ENCODE measurements at regions not wholly inside any gene's neighbourhood (a gene's known extent, or its start where the extent isn't known, plus 50 kb on each side); places are given as distances from the start of the nearest gene placed in this dataset.
"Not testable (repeated sequence)": the region's sequence is repeated elsewhere in the genome, so short reads cannot be mapped to it uniquely, and the experiment has no call there.

GRCh38 chr2:144642856-144643255, 122.9 kb upstream of the ZEB2 start:
- no peak for DNase-seq

DNA sequence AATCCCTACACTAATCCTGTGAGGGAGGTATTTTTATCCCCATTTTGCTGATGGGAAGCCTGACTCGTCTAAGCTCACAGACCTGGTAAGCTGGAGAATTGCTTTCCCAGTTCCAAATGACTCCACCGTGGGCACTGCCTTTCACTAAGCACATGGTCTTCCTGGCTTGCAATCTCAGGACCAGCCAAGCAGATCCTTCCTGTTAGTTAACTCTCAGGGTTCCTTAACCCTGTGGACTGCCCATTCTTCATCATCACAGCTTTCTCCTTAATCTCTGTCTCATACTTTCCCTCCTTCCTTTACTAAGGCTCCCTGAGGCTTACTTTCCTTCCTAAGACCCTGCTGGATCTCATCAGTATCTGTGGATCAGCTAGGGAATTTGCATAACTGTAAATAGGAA, 122.2 kb upstream of the ZEB2 start:
- DNase-seq, result no peak

DNA sequence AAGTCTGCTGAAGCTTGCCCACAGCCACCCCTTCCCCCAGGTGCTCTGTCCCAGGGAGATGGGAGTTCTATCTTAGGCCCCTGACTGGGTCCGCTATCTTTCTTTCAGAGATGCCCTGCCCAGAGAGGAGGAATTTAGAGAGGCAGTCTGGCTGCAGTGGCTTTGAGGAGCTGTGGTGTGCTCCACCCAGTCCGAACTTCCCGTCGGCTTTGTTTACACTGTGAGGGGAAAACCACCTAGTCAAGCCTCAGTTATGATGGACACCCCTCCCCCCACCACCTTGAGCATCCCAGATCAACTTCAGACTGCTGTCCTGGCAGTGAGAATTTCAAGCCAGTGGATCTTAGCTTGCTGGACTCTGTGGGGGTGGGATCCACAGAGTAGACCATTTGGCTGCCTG, 118.3 kb upstream of the ZEB2 start:
- not testable (repeated sequence) for DNase-seq

DNA sequence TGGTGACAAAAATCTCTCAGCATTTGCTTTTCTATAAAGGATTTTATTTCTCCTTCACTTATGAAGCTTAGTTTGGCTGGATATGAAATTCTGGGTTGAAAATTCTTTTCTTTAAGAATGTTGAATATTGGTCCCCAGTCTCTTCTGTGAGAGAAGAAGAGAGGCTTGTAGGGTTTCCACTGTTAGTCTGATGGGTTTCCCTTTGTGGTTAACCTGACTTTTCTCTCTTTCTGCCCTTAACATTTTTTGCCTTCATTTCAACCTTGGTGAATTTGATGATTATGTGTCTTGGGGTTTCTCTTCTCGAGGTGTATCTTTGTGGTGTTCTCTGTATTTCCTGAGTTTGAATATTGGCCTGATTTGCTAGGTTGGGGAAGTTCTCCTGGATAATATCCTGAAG, 116.9 kb upstream of the ZEB2 start:
- DNase-seq, result not testable (repeated sequence)

DNA sequence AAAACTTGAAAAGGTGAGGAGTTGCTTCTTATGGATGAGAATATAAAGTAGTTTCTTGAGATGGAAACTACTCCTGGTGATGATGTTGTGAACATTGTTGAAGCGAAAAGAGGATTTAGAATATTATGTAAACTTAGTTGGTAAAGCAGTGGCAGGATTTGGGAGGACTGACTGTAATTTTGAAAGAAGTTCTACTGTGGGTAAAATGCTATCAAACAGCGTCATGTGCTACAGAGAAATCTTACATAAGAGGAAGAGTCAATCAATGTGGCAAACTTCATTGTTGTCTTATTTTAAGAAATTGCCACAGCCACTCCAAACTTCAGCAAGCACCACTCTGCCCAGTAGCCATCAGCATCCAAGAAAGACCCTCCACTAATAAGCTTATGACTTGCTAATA, 112.9 kb upstream of the ZEB2 start:
- DNase-seq, result no peak

- DNase-seq, result no peak
Measured at GRCh38 chr2:144631636-144632035, 111.7 kb upstream of the ZEB2 start.

- DNase-seq, result no peak
Measured at GRCh38 chr2:144630459-144631215, 110.7 kb upstream of the ZEB2 start.

- no peak for DNase-seq
Measured at GRCh38 chr2:144629935-144630334, 110.0 kb upstream of the ZEB2 start.

- DNase-seq, result no peak
Measured at GRCh38 chr2:144628566-144628965, 108.6 kb upstream of the ZEB2 start.

DNA sequence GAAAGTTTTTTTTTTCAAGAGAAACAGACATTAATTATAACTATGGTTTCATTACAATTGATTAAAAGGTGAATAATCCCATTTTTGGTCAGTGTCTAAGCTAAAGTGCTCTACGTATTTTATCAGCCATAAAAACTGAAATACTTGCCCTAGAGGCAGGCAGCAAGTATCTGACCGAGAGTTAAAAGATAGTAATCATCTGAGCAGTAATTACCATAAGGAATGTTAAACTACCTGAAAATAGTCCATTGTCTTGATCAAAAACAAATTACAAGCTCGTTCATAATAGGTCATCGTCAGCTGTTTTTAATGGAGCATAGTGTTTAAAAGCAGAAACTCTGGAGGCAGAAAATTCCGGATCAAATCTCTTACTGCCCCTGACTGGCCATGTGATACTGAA, 105.7 kb upstream of the ZEB2 start:
- DNase-seq, result no peak

GRCh38 chr2:144625226-144625625, 105.3 kb upstream of the ZEB2 start:
- no peak for DNase-seq

DNA sequence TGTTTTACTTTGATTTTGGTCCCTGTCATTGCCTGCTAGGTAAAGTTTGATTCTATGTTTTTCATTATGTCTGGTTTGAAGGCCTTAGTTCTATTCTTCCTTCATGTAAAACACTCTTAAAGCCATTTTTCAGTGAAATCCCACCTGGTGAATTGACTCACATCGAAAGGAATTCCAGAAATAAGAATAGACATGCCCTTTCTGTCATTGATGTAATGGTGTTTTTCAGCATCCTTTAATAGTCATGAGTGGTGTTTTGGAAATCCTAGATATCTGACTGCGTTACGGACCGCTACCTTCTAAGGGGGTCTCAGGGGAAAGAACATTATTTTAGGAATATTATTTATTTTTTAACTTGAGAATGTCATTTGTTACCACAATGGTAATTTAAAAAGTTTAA, 104.5 kb upstream of the ZEB2 start:
- no peak for DNase-seq

DNA sequence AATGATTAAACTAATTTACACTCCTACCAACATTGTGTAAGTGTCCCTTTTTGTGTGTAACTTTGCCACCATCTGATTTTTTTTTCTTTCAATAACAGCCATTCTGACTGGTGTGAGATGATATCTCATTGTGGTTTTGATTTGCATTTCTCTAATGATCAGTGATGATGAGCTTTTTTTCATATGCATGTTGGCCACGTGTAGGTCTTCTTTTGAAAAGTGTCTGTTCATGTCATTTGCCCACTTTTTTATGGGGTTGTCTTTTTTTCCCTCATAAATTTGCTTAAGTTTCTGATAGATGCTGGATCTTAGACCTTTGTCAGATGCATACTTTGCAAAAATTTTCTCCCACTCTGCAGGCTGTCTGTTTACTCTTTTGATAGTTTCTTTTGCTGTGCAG, 102.5 kb upstream of the ZEB2 start:
- not testable (repeated sequence) for DNase-seq

DNA sequence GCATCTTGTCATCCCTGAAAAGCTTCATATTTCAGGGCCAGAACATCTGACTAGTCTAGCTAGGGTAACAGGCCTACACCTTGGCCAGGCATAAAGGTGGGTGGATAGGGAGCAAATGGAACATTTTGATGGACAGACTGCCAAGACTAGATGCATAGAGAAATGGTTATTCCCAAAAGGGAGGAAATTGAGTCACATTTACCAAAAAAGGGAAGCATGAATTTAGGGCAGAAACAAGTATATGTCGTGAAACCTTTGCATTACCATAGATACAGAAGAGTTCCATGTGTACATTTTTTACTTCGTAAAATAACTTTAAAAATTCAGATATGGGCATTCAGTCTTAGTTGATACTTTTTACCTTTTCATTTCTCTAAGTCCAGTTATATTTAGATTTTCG, 101.3 kb upstream of the ZEB2 start:
- DNase-seq, result no peak

- DNase-seq, result no peak
Measured at GRCh38 chr2:144619760-144620159, 99.8 kb upstream of the ZEB2 start.

DNA sequence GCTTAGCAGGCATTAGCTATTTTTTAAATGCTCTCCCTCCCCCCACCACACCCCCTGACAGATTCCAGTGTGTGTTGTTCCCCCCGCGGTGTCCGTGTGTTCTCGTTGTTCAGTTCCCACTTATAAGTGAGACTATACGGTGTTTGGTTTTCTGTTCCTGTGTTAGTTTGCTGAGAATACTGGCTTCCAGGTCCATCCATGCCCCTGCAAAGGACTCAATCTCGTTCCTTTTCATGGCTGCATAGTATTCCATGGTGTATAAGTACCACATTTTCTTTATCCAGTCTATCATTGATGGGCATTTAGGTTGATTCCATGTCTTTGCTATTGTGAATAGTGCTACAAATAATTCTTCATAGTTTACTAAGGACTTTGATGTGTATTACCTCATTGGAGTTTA, 97.3 kb upstream of the ZEB2 start:
- not testable (repeated sequence) for DNase-seq

- DNase-seq, result no peak
Measured at GRCh38 chr2:144615866-144616565, 96.1 kb upstream of the ZEB2 start.

DNA sequence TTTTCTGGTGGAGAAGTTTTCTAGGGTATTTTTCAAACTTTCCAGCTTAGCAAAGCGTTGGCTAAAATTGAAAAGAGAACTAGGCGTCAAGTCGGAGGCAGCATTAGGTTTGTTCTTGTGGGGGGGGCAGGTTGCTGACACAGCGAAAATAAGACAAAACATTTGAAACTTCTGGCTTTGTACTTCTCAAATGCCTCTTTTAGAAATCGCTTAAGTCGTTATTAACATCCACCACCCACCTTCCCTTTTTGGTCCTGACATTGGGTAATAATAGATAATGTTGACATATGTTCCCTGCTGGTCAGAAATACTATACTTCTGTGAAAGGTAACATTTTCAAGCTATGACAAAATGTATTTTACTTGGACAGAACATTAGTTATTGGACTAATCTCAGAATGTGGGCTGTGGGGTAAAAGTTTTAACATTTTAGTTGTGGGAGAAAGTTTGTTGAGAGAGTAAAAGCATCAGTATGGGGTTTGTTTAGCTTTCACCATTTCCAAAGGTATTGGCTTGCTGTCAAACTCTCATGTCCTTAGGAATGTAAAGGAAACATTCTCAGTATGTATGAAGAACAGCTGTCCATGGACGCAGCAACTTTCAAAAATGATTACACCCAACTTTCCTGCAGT, 88.1 kb upstream of the ZEB2 start:
- DNase-seq, result peak in 1 of 2 donors; percentile 27

GRCh38 chr2:144607099-144607498, 87.2 kb upstream of the ZEB2 start:
- DNase-seq, result no peak

DNA sequence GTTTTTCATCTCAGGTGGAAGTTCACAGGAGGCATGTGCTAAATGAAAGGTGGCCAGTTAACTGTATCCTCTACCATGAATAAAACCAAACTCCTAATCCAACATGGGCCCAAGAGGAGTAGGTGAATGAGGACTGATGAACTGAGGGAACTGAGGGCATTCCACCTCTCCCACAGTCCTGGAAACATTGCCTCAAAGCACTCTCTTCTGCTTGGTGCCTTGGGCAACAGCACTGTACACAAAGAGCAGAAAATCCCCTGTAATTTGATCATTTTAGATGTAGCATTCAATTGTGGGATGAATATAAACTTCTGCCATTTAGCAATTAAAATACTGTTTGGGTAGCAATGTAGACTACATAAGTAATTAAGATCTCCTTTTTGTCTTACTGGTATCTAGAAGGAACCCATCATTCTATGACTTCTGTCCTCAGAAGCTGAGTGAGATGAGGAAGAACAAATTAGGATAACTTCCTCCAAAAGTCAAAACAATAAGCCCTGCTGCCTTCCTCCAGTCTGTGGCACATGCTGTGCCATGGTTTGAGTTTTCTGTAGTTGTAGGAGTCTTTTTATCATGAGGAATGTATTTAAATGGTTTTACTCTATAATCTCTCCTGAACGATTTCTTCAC, 86.7 kb upstream of the ZEB2 start:
- DNase-seq, result no peak

GRCh38 chr2:144605231-144605840, 85.4 kb upstream of the ZEB2 start:
- no peak for DNase-seq

DNA sequence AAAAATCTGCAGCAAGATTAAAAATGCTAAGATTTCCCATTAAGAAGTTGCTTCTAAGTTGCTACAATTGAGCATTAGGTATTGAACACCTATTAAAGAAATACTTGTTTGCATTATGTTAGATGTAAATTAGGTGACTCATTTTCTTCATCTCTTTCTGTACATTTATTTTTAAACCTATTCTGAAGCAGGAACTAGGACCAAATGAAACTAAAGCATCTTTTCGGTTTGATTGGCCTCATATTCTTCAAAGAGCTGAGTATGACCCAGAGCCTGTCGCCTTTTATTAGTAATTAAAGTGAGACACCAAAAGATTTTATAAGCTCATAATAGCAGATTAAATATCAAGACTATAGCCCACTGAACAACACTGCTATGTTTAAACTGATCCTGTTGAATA, 83.4 kb upstream of the ZEB2 start:
- DNase-seq, result no peak

- no peak for DNase-seq
Measured at GRCh38 chr2:144598906-144599305, 79.0 kb upstream of the ZEB2 start.
